Hepatic stellate cell (primary cell): ENCODE measurements at regions not wholly inside any gene's neighbourhood (a gene's known extent, or its start where the extent isn't known, plus 50 kb on each side); places are given as distances from the start of the nearest gene placed in this dataset.

ENCODE experiments used
- DNase-seq: peaks from one replicate; pipeline ENCODE4 v3.0.0; 2011; ENCODE audit warnings: low spot score

- no peak for DNase-seq
These were observed 145.1 kb downstream of the BTC start for GRCh38 chr4:74649193-74649592.

GRCh38 chr4:74651198-74651597 lies 143.1 kb downstream of the BTC start:
- no peak for DNase-seq

- no peak for DNase-seq
These were observed 140.7 kb downstream of the BTC start for GRCh38 chr4:74653331-74654229.

GRCh38 chr4:74654230-74654681 lies 140.1 kb downstream of the BTC start:
- no peak for DNase-seq

GRCh38 chr4:74656596-74656995 lies 137.7 kb downstream of the BTC start:
- no peak for DNase-seq

GRCh38 chr4:74658116-74658515 lies 136.2 kb downstream of the BTC start:
- DNase-seq = no peak

GRCh38 chr4:74659576-74660411 lies 134.5 kb downstream of the BTC start:
- peak; percentile 60 for DNase-seq

GRCh38 chr4:74660866-74661265 lies 133.5 kb downstream of the BTC start:
- DNase-seq = no peak

GRCh38 chr4:74661427-74662201 lies 132.7 kb downstream of the BTC start:
- no peak for DNase-seq

GRCh38 chr4:74663631-74664030 lies 130.7 kb downstream of the BTC start:
- no peak for DNase-seq

- no peak for DNase-seq
These were observed 129.0 kb downstream of the BTC start for GRCh38 chr4:74665346-74665745.

- DNase-seq = no peak
These were observed 128.4 kb downstream of the BTC start for GRCh38 chr4:74665876-74666275.

- no peak for DNase-seq
These were observed 126.9 kb downstream of the BTC start for GRCh38 chr4:74667438-74667837.

- DNase-seq = no peak
These were observed 126.4 kb downstream of the BTC start for GRCh38 chr4:74667944-74668343.

GRCh38 chr4:74669702-74670101 lies 124.6 kb downstream of the BTC start:
- no peak for DNase-seq

GRCh38 chr4:74670583-74670982 lies 123.7 kb downstream of the BTC start:
- no peak for DNase-seq

GRCh38 chr4:74671080-74671698 lies 123.1 kb downstream of the BTC start:
- DNase-seq = peak; percentile 12

GRCh38 chr4:74674750-74675149 lies 119.6 kb downstream of the BTC start:
- no peak for DNase-seq

- peak; percentile 16 for DNase-seq
These were observed 118.5 kb downstream of the BTC start for GRCh38 chr4:74675673-74676279.

GRCh38 chr4:74682567-74683359 lies 111.6 kb downstream of the BTC start:
- DNase-seq = peak; percentile 50
